Liver (tissue), 8 donors: ENCODE measurements at regions not wholly inside any gene's neighbourhood (a gene's known extent, or its start where the extent isn't known, plus 50 kb on each side); places are given as distances from the start of the nearest gene placed in this dataset.

Experiments used
- DNase-seq: peaks from one replicate; pipeline ENCODE4 v3.0.0-alpha.2; 2017; ENCODE audit warnings: low spot score
- H3K27ac ChIP-seq, 2 donors: one replicate each; pipeline ENCODE4 v1.7.0; 2013; ENCODE audit warnings: inconsistent platforms in 2 of 2, low read length in 2 of 2, control low read depth in 1 of 2, low read depth in 1 of 2, mild to moderate bottlenecking in 1 of 2
- H3K27me3 ChIP-seq, 4 donors: one replicate each; pipeline versions ENCODE4 v1.6.1 to v1.7.0; 2013; ENCODE audit warnings: low read length in 3 of 4, inconsistent platforms in 1 of 4, mild to moderate bottlenecking in 1 of 4, moderate library complexity in 1 of 4; ENCODE audit not compliant: control insufficient read depth in 4 of 4, insufficient read depth in 4 of 4
- H3K36me3 ChIP-seq, 4 donors: one replicate each; pipeline versions ENCODE4 v1.6.1 to v1.7.0; 2013; ENCODE audit warnings: low read length in 3 of 4, mild to moderate bottlenecking in 3 of 4, low read depth in 1 of 4, moderate library complexity in 1 of 4; ENCODE audit not compliant: control insufficient read depth in 4 of 4, insufficient read depth in 3 of 4
- H3K4me1 ChIP-seq, 4 donors: one replicate each; pipeline versions ENCODE4 v1.6.1 to v1.7.0; 2013; ENCODE audit warnings: low read length in 3 of 4, mild to moderate bottlenecking in 3 of 4, moderate library complexity in 1 of 4; ENCODE audit not compliant: control insufficient read depth in 4 of 4, insufficient read depth in 4 of 4
- H3K4me3 ChIP-seq, 3 donors: one replicate each; pipeline versions ENCODE4 v1.6.1 to v1.7.0; 2013; ENCODE audit warnings: low read length in 3 of 3, control low read depth in 1 of 3, low read depth in 1 of 3, mild to moderate bottlenecking in 1 of 3
- H3K9ac ChIP-seq, 2 donors: one replicate each; pipeline ENCODE4 v1.7.0; 2013; ENCODE audit warnings: low read length in 2 of 2, mild to moderate bottlenecking in 2 of 2, moderate library complexity in 2 of 2, control low read depth in 1 of 2, low read depth in 1 of 2
- H3K9me3 ChIP-seq, 4 donors: one replicate each; pipeline versions ENCODE4 v1.6.1 to v1.7.0; 2013; ENCODE audit warnings: low read length in 3 of 4; ENCODE audit not compliant: control insufficient read depth in 4 of 4
- EGR1 ChIP-seq, 2 donors: IDR thresholded peaks; 2 replicates each; pipeline ENCODE4 v1.6.1; 2016 to 2018; ENCODE audit warnings: antibody characterized with exemption in 2 of 2, low read depth in 2 of 2
- FOXA1 ChIP-seq: IDR thresholded peaks from 2 replicates; pipeline ENCODE4 v1.6.1; 2016; ENCODE audit warnings: antibody characterized with exemption
- FOXA2 ChIP-seq: IDR thresholded peaks from 2 replicates; pipeline ENCODE4 v1.6.1; 2016; ENCODE audit warnings: antibody characterized with exemption
- GABPA ChIP-seq, 2 donors: IDR thresholded peaks in 1 of 2; conservative IDR thresholded peaks in 1 of 2; 2 replicates each; pipeline ENCODE4 v1.6.1; 2016; ENCODE audit warnings: antibody characterized with exemption in 2 of 2, mild to moderate bottlenecking in 1 of 2, moderate library complexity in 1 of 2
- HNF4A ChIP-seq, 2 donors: conservative IDR thresholded peaks; 2 replicates each; pipeline ENCODE4 v1.6.1; 2016; ENCODE audit warnings: antibody characterized with exemption in 2 of 2, mild to moderate bottlenecking in 2 of 2
- HNF4G ChIP-seq: IDR thresholded peaks from 2 replicates; pipeline ENCODE4 v1.6.1; 2016; ENCODE audit warnings: antibody characterized with exemption
- NR2F2 ChIP-seq: IDR thresholded peaks from 2 replicates; pipeline ENCODE4 v1.6.1; 2016; ENCODE audit warnings: antibody characterized with exemption
- RAD21 ChIP-seq, 2 donors: IDR thresholded peaks; 2 replicates each; pipeline ENCODE4 v1.6.1; 2016; ENCODE audit warnings: antibody characterized with exemption in 2 of 2, mild to moderate bottlenecking in 2 of 2
- RXRA ChIP-seq, 2 donors: IDR thresholded peaks; 2 replicates each; pipeline ENCODE4 v1.6.1; 2017 to 2018; ENCODE audit warnings: antibody characterized with exemption in 2 of 2, mild to moderate bottlenecking in 1 of 2
- SP1 ChIP-seq: IDR thresholded peaks from 2 replicates; pipeline ENCODE4 v1.6.1; 2018; ENCODE audit warnings: antibody characterized with exemption, mild to moderate bottlenecking
- TAF1 ChIP-seq: conservative IDR thresholded peaks from 2 replicates; pipeline ENCODE4 v1.6.1; 2016; ENCODE audit warnings: antibody characterized with exemption, mild to moderate bottlenecking
- YY1 ChIP-seq: IDR thresholded peaks from 2 replicates; pipeline ENCODE4 v1.6.1; 2016; ENCODE audit warnings: antibody characterized with exemption, mild to moderate bottlenecking
- WGBS: extraction: QIAGEN DNeasy Blood & Tissue Kit; methylation state at CpG from one replicate; pipeline ENCODE4 v1.1.7; 2013; 5-methylcytosine and 5-hydroxymethylcytosine counted together
- TF ChIP-seq, protein P1 (sequence below): fragments of 150-350 bp; IDR thresholded peaks from 2 replicates; pipeline ENCODE4 v1.5.1; 2017; ENCODE audit warnings: improper control_type of control experiment, low read depth, low read length; ENCODE audit not compliant: missing input control
- TF ChIP-seq, protein P2 (sequence below): IDR thresholded peaks from 2 replicates; pipeline ENCODE4 v1.6.1; 2016; ENCODE audit warnings: antibody characterized with exemption
- TF ChIP-seq, protein P3 (sequence below): IDR thresholded peaks from 2 replicates; pipeline ENCODE4 v1.6.1; 2016; ENCODE audit warnings: antibody characterized with exemption, mild to moderate bottlenecking
- TF ChIP-seq, protein P4 (sequence below): IDR thresholded peaks from 2 replicates; pipeline ENCODE4 v1.6.1; 2016; ENCODE audit warnings: antibody characterized with exemption
- donor health status: healthy.
- donor health status: healthy.
- donor health status: healthy.
- donor health status: healthy.
- donor health status: healthy.

DNA sequence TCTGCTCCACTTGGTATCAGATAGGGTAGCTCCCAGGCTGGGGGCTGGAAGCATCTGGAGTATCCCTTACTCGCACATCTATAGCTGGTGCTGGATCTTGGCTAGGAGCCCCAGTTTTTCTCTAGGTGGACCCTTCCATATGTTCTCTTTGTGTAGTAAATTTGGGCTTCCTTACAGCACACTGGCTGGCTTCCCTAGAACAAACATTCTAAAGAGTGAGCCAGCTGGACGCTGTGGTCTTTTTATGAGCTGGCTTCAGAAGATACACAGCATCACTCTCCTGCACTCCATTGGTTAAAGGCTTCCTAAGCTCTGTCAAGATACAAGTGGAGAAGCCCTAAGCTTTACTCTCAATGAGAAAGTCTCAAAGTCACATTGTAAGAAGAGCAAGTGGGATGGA, 322.1 kb downstream of the WDR72 start:
- Histone ChIP-seq H3K4me3 (no peak overlapping the region), H3K27ac (peak overlapping the region; percentile 70 to 74), H3K9me3 (no peaks in the 10 kb centered on the region), H3K4me1 (peaks cover 9 to 46% (median 39%) of the 10 kb centered on the region in 4 donors), H3K27me3 (no peaks in the 10 kb centered on the region), H3K36me3 (no peaks in the 10 kb centered on the region), H3K9ac (no peak overlapping the region)
- no peak for DNase-seq
- WGBS = 59% methylated on average over 2 of the region's 2 CpGs
- TF ChIP-seq, protein P1, sequence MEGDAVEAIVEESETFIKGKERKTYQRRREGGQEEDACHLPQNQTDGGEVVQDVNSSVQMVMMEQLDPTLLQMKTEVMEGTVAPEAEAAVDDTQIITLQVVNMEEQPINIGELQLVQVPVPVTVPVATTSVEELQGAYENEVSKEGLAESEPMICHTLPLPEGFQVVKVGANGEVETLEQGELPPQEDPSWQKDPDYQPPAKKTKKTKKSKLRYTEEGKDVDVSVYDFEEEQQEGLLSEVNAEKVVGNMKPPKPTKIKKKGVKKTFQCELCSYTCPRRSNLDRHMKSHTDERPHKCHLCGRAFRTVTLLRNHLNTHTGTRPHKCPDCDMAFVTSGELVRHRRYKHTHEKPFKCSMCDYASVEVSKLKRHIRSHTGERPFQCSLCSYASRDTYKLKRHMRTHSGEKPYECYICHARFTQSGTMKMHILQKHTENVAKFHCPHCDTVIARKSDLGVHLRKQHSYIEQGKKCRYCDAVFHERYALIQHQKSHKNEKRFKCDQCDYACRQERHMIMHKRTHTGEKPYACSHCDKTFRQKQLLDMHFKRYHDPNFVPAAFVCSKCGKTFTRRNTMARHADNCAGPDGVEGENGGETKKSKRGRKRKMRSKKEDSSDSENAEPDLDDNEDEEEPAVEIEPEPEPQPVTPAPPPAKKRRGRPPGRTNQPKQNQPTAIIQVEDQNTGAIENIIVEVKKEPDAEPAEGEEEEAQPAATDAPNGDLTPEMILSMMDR = no peak
- TF ChIP-seq NR2F2 = no peak
- TF ChIP-seq FOXA1 = no peak
- TF ChIP-seq FOXA2 = no peak
- TF ChIP-seq SP1 = no peak
- TF ChIP-seq, protein P2, sequence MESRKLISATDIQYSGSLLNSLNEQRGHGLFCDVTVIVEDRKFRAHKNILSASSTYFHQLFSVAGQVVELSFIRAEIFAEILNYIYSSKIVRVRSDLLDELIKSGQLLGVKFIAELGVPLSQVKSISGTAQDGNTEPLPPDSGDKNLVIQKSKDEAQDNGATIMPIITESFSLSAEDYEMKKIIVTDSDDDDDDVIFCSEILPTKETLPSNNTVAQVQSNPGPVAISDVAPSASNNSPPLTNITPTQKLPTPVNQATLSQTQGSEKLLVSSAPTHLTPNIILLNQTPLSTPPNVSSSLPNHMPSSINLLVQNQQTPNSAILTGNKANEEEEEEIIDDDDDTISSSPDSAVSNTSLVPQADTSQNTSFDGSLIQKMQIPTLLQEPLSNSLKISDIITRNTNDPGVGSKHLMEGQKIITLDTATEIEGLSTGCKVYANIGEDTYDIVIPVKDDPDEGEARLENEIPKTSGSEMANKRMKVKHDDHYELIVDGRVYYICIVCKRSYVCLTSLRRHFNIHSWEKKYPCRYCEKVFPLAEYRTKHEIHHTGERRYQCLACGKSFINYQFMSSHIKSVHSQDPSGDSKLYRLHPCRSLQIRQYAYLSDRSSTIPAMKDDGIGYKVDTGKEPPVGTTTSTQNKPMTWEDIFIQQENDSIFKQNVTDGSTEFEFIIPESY = no peak
- no peak for TF ChIP-seq GABPA (IDR thresholded peaks at IDR 0.05 in 1 of 2, conservative IDR thresholded peaks at IDR 0.05 in 1 of 2)
- TF ChIP-seq HNF4A (conservative IDR thresholded peaks at IDR 0.05) = no peak
- TF ChIP-seq, protein P3, sequence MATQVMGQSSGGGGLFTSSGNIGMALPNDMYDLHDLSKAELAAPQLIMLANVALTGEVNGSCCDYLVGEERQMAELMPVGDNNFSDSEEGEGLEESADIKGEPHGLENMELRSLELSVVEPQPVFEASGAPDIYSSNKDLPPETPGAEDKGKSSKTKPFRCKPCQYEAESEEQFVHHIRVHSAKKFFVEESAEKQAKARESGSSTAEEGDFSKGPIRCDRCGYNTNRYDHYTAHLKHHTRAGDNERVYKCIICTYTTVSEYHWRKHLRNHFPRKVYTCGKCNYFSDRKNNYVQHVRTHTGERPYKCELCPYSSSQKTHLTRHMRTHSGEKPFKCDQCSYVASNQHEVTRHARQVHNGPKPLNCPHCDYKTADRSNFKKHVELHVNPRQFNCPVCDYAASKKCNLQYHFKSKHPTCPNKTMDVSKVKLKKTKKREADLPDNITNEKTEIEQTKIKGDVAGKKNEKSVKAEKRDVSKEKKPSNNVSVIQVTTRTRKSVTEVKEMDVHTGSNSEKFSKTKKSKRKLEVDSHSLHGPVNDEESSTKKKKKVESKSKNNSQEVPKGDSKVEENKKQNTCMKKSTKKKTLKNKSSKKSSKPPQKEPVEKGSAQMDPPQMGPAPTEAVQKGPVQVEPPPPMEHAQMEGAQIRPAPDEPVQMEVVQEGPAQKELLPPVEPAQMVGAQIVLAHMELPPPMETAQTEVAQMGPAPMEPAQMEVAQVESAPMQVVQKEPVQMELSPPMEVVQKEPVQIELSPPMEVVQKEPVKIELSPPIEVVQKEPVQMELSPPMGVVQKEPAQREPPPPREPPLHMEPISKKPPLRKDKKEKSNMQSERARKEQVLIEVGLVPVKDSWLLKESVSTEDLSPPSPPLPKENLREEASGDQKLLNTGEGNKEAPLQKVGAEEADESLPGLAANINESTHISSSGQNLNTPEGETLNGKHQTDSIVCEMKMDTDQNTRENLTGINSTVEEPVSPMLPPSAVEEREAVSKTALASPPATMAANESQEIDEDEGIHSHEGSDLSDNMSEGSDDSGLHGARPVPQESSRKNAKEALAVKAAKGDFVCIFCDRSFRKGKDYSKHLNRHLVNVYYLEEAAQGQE = no peak
- no peak for TF ChIP-seq HNF4G
- TF ChIP-seq YY1 = no peak
- TF ChIP-seq TAF1 = no peak

DNA sequence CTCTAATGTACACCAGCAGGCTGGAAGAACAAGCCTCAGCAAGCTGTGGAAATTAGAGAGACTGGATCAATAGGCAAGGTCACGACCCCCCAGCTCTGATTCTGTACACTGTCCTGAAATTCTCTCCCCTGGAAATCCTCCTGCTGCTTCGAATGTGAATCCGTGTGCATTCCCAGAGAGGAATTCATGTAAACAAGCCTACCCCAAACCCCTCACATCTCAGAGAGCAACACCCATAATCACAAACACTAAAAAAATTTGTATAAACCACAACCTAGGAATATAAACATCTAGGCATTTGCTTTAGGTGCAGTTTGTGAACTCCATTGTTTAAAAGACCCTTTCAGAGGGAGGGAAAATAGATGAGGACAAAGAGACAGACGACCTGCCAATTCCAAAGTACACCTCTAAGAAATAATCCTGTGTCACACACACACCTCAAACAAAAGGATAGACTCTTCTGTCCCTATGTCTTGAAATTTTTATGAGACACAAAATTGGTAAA, 325.2 kb downstream of the WDR72 start:
- H3K27ac ChIP-seq = no peak overlapping the region
- H3K9me3 ChIP-seq = no peaks in the 10 kb centered on the region
- TF ChIP-seq EGR1 (IDR thresholded peaks at IDR 0.05; ENCODE audit: low read depth in 2 of 2) (no peak), NR2F2 (no peak), FOXA1 (no peak), YY1 (no peak), HNF4A (conservative IDR thresholded peaks at IDR 0.05) (peak in 1 of 2 donors; percentile 17), GABPA (IDR thresholded peaks at IDR 0.05 in 1 of 2, conservative IDR thresholded peaks at IDR 0.05 in 1 of 2) (no peak), RAD21 (IDR thresholded peaks at IDR 0.05) (peak in 1 of 2 donors; percentile 47), RXRA (IDR thresholded peaks at IDR 0.05) (peak; percentile 6 to 33), SP1 (peak; percentile 10), HNF4G (no peak)
- TF ChIP-seq, protein P3 = no peak
- TF ChIP-seq, protein P1 = no peak
- TF ChIP-seq, protein P4, sequence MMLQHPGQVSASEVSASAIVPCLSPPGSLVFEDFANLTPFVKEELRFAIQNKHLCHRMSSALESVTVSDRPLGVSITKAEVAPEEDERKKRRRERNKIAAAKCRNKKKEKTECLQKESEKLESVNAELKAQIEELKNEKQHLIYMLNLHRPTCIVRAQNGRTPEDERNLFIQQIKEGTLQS = no peak
- H3K4me3 ChIP-seq = no peak overlapping the region
- peaks cover 9 to 45% (median 37%) of the 10 kb centered on the region in 4 donors for H3K4me1 ChIP-seq
- no peaks in the 10 kb centered on the region for H3K36me3 ChIP-seq
- no peak for DNase-seq
- H3K9ac ChIP-seq = no peak overlapping the region
- H3K27me3 ChIP-seq = no peaks in the 10 kb centered on the region
- WGBS = 28% methylated on average over 4 of the region's 4 CpGs
